AG04449 (cell line): ENCODE measurements at regions not wholly inside any gene's neighbourhood (a gene's known extent, or its start where the extent isn't known, plus 50 kb on each side); places are given as distances from the start of the nearest gene placed in this dataset.

Source experiments
- CTCF ChIA-PET: fragments of 350-600 bp; formaldehyde crosslinking; extraction: SDS; loops from one replicate; lab custom pipeline; 2021; ENCODE audit warnings: antibody characterized with exemption; lab: Yijun Ruan, JAX
- POLR2A ChIA-PET: fragments of 400-600, 350-600 bp; formaldehyde crosslinking; extraction: SDS; loops from one replicate; lab custom pipeline; 2020; ENCODE audit warnings: antibody characterized with exemption, inconsistent platforms; lab: Yijun Ruan, JAX
- DNase-seq: peaks from one replicate; pipeline ENCODE4 v3.0.0-alpha.2; 2010; ENCODE audit warnings: low read depth, low spot score
- H3K4me3 ChIP-seq: 2 replicates; pipeline ENCODE4 v1.5.1; 2011; ENCODE audit warnings: low read depth, mild to moderate bottlenecking, control low read depth, low read length
- CTCF ChIP-seq: IDR thresholded peaks from one replicate; pipeline ENCODE4 v1.5.1; 2011; ENCODE audit warnings: mild to moderate bottlenecking, moderate library complexity, low read length, control low read depth, inconsistent platforms; ENCODE audit not compliant: insufficient read depth; ENCODE audit errors: missing control alignments

GRCh38 chr2:217077831-217078407 lies 218.1 kb upstream of the TNP1 start:
- DNase-seq: no peak
- no peak overlapping the region for H3K4me3 ChIP-seq
- no peak for TF ChIP-seq CTCF
- POLR2A ChIA-PET: interaction anchor here (0.5 to 0.6 kb wide), 2 partner anchors 11 to 24 kb away, joined by 3 read pairs; no protein-coding TSS in a partner anchor
- CTCF ChIA-PET: interaction anchor here (1.8 kb wide), 1 partner anchor 12 kb away, joined by 4 read pairs; no protein-coding TSS in a partner anchor

- POLR2A ChIA-PET: no interaction called here
- no peak for DNase-seq
- CTCF ChIA-PET: interaction anchor here (1.8 kb wide), 1 partner anchor 11 kb away, joined by 4 read pairs; no protein-coding TSS in a partner anchor
- no peak for TF ChIP-seq CTCF
- no peak overlapping the region for H3K4me3 ChIP-seq
These were observed 216.9 kb upstream of the TNP1 start for GRCh38 chr2:217076657-217077232.

GRCh38 chr2:217076058-217076435 lies 216.2 kb upstream of the TNP1 start:
- CTCF ChIA-PET: no interaction called here
- DNase-seq: no peak
- POLR2A ChIA-PET: no interaction called here
- TF ChIP-seq CTCF: no peak
- no peak overlapping the region for H3K4me3 ChIP-seq

- no peak for TF ChIP-seq CTCF
- ChIA-PET POLR2A (no interaction called here), CTCF (no interaction called here)
- no peak overlapping the region for H3K4me3 ChIP-seq
- no peak for DNase-seq
These were observed 215.6 kb upstream of the TNP1 start for GRCh38 chr2:217075268-217076057.

GRCh38 chr2:217074576-217075255 lies 214.9 kb upstream of the TNP1 start:
- H3K4me3 ChIP-seq: no peak overlapping the region
- ChIA-PET CTCF (interaction anchor here (0.7 to 1.5 kb wide), 4 partner anchors 9 to 33 kb away, joined by 3 to 4 read pairs (median 3); no protein-coding TSS in a partner anchor), POLR2A (interaction anchor here (0.6 kb wide), 1 partner anchor 12 kb away, joined by 4 read pairs; no protein-coding TSS in a partner anchor)
- no peak for DNase-seq
- TF ChIP-seq CTCF: no peak
